GM18873 (cell line): ENCODE measurements at regions not wholly inside any gene's neighbourhood (a gene's known extent, or its start where the extent isn't known, plus 50 kb on each side); places are given as distances from the start of the nearest gene placed in this dataset.

ENCODE experiments used
- ATAC-seq: cut with Tn5 transposase; IDR thresholded peaks from one replicate; pipeline ENCODE4 v1.9.1; 2021; ENCODE audit warnings: mild to moderate bottlenecking, moderate library complexity, moderate number of reproducible peaks; ENCODE audit not compliant: unreplicated experiment, low FRiP score

- no peak for ATAC-seq
Measured at GRCh38 chr10:44843484-44843883, 67.7 kb upstream of the TMEM72 start.

- ATAC-seq = no peak
Measured at GRCh38 chr10:44845361-44846175, 65.6 kb upstream of the TMEM72 start.

GRCh38 chr10:44847110-44847509 lies 64.0 kb upstream of the TMEM72 start:
- no peak for ATAC-seq

DNA sequence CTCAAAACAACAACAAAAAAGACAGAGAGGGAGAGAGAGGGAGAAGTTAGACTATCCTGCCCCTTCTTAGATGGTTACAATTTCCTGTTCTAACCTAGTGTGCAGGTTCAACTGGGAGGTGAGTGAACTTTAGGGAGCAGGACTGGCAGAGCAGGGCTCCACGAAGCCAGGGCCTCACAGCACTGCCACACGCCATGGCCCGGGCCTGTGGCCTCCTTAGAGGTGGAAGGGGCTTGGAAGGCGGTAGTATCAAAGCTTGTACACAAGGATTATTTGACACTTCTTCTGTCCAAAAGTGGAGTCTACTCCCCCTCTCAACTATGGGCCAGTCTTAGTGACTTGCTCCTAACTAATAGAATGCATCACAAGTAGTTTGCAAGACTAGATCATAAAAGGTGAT lies 62.9 kb upstream of the TMEM72 start:
- no peak for ATAC-seq

DNA sequence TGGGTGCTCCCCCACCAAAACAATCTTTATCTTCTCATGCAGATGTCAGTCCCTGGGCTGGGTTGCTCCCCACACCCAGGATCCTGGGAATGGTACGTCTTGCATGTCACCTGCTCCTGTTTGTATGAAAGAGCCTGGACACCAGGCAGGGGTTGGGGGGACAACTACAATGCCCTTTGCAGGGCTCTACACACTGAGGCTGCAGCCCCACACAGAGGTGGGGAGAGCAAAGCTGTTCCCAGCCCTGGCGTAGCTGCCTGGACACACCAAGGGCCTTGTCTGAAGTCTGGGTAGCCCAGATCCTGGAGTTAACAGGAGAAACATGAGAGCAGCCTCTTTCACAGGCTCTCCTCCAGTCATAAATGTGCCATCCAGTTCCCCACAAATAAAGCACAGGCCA lies 61.2 kb upstream of the TMEM72 start:
- ATAC-seq = no peak

- no peak for ATAC-seq
Measured at GRCh38 chr10:44850356-44850934, 60.7 kb upstream of the TMEM72 start.

GRCh38 chr10:44851413-44851812 lies 59.7 kb upstream of the TMEM72 start:
- no peak for ATAC-seq

GRCh38 chr10:44851881-44852280 lies 59.3 kb upstream of the TMEM72 start:
- no peak for ATAC-seq

DNA sequence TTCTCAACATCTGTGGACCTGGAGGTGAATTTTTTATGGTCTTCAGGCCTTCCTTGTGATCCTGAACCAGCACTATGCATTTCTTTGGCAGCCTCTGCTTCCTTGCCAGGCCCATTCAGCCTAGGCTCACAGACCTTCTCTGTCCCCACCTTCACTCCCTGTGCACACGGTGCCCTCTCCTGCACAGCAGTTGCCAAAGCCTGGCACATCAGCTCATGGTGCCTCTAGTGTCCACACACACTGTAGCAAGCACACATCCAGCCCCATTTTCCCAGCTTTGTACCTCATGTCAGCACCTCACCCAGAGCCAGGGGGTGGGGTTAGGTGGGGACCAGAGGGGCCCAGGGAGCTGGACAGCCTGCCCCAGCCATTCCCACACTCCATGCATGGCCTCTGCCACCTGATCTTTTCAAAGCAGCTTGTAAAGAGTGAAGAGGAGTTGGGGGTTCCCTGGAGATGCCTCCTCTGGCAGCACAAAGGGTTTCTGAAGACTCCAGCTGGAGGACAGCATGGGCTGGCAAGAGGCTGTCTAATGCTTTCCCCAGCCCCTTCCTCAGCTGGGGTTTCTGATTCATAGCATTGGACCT lies 57.9 kb upstream of the TMEM72 start:
- no peak for ATAC-seq

- ATAC-seq = no peak
Measured at GRCh38 chr10:44853796-44854195, 57.3 kb upstream of the TMEM72 start.

DNA sequence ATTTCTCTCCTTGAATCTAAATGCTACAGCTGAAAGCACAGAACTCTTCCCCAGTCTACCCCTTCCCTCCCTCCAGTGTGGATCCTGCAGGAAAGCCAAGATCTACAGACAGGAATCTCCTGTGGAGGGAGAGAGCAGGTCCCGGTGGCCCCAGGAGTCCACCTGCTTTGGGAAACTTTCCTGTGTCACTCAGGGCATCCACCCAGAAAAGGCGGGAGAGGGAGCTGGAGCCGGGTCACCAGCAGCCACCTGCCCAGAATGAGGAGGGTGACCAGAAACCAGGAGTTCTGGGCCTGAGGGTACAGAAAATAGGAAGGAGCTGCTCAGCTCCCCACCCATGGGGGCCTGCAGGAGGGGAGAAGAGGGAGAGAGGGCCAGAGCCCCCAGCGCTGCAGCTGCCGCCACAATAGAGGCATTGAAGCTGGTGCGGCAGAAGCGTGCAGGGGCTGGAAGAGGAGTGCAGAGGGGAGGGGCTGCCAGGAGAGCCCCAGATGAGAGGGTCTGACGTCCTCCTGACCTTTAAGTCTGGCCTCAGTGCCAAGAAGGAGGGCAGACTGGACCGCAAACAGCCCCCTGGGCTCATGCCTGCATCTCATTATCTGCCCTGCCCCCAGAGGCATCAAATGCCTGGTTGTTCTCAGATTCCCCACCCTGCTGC lies 56.3 kb upstream of the TMEM72 start:
- ATAC-seq = no peak

DNA sequence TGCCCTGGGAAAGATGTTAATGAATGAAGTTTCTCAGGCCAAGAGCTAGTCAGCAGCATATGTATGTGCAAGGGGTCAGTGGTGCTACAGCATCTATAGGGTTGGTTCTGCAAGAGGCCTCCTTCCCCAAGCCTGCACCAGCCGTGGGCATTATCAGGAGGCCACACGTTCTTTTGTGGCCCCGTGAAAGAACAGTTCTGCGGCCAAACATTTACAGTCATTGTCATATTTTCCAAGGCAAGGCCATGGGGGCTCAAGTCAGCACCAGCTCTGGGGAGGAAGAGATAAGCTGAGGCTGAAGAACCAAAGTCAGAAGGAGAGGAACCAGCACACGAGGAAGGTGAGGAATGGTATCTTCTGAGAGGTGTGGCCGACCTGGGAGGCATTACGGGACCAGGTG lies 54.4 kb upstream of the TMEM72 start:
- ATAC-seq = no peak

DNA sequence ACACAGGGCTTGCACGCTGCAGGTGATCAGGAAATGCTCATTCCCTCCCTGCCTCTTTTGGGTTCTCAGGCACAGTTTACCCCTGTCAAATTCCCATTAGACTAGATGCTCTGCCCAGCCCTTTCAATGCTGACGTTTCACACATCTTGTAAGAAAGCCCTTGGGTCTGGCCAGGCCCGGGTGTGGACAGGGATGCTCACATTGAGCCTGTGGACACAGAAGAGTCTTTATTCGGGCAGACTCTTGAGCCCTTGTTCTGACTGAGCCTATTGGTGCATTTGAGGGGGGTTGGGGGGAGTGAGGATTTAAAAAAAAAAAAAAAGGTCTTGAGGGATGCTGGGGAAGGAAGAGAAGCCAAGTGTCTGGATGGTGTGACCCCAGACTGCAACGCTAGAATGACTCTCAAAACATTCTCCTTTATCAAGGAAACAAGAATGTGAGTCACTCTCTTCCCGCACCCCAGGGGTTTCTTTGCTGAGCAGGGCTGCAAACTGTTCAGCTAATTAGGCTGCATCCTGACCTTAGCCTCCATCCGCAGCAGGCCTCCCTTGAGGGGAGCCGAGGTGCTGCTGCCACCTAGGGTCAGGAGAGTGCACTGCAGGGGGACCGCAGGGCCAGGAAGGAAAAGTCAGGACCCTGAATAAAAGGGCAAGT lies 53.6 kb upstream of the TMEM72 start:
- peak; percentile 42 for ATAC-seq

DNA sequence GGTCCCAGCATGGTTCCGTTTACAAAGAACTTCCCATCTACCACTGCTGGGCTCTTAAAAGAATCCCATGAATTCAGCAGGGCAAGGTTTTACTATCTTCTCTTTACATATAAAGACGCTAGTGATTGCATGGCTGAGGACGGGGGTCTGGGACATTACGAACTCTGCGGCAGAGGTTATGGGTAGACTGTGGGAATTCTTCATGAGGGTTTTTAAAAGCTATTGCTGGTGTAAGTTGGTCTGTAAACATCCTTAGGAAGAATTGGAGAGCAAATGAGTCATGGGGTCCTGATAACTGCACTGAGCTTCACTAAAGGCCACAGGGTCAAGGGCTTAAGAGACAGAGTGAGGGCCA lies 53.1 kb upstream of the TMEM72 start:
- ATAC-seq = no peak

GRCh38 chr10:44858988-44859387 lies 52.1 kb upstream of the TMEM72 start:
- no peak for ATAC-seq

DNA sequence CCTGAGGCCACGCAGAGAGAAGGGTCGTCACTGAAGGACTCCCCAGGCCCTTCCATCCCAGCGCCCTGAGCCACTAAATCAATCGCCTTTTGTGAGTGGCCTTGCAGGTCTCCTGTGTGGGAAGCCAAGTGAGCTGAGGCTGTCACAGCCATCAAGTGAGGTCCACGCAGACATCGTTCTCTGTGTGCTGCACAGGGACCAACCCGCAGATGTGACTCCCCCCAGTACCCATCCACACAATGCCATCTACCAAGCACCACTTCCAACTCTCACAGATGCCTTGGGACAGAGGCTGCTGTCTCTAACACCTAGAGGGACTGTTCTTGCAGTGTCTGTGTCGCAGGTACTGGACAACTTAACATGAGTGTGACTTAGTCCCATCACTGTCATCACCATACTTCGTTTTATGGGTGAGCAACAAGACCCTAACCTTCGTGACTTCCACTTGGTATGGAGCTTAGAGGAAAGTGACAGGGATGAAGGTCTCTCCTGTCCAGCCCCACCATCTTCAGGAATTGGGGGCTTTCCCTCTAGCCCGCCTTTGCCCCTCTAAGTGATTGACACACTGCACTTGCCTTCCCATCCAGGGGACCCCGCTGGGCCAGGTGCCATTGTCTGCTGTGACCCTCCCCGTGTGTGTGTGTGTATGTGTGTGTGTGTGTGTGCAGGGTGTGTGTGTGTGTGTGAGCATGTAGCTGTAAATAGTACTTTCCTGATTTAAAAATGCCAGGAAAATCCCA lies 51.4 kb upstream of the TMEM72 start:
- ATAC-seq = no peak

- ATAC-seq = no peak
Measured at GRCh38 chr10:44860811-44861736, 50.1 kb upstream of the TMEM72 start.
